SKM-1 treated with dmso at 0.1 percent for 144 hours (cell line): ENCODE measurements at regions not wholly inside any gene's neighbourhood (a gene's known extent, or its start where the extent isn't known, plus 50 kb on each side); places are given as distances from the start of the nearest gene placed in this dataset.
"Not testable (repeated sequence)": the region's sequence is repeated elsewhere in the genome, so short reads cannot be mapped to it uniquely, and the experiment has no call there.

ENCODE experiments used
- DNase-seq: peaks from one replicate; lab custom pipeline; 2025; ENCODE audit not compliant: unreplicated experiment; lab: John Stamatoyannopoulos, UW

- DNase-seq, result no peak
These were observed 705.9 kb upstream of the ZNF804A start for GRCh38 chr2:183892315-183892941.

GRCh38 chr2:183898641-183899040 lies 699.7 kb upstream of the ZNF804A start:
- DNase-seq, result no peak

GRCh38 chr2:183901931-183902330 lies 696.4 kb upstream of the ZNF804A start:
- no peak for DNase-seq

- no peak for DNase-seq
These were observed 695.3 kb upstream of the ZNF804A start for GRCh38 chr2:183903026-183903425.

- DNase-seq, result not testable (repeated sequence)
These were observed 682.3 kb upstream of the ZNF804A start for GRCh38 chr2:183916041-183916440.

- no peak for DNase-seq
These were observed 679.2 kb upstream of the ZNF804A start for GRCh38 chr2:183919167-183919566.

GRCh38 chr2:183919926-183920325 lies 678.4 kb upstream of the ZNF804A start:
- no peak for DNase-seq

GRCh38 chr2:183925281-183925680 lies 673.0 kb upstream of the ZNF804A start:
- DNase-seq, result no peak

GRCh38 chr2:183926433-183926832 lies 671.9 kb upstream of the ZNF804A start:
- no peak for DNase-seq

GRCh38 chr2:183927406-183928325 lies 670.7 kb upstream of the ZNF804A start:
- no peak for DNase-seq

GRCh38 chr2:183935005-183935404 lies 663.3 kb upstream of the ZNF804A start:
- DNase-seq, result no peak

- no peak for DNase-seq
These were observed 661.1 kb upstream of the ZNF804A start for GRCh38 chr2:183937220-183937619.

- no peak for DNase-seq
These were observed 652.1 kb upstream of the ZNF804A start for GRCh38 chr2:183946193-183946592.

GRCh38 chr2:183948861-183949260 lies 649.5 kb upstream of the ZNF804A start:
- DNase-seq, result no peak

GRCh38 chr2:183950673-183951072 lies 647.7 kb upstream of the ZNF804A start:
- no peak for DNase-seq

- DNase-seq, result no peak
These were observed 646.7 kb upstream of the ZNF804A start for GRCh38 chr2:183951630-183952029.

GRCh38 chr2:183952741-183953140 lies 645.6 kb upstream of the ZNF804A start:
- DNase-seq, result no peak

- DNase-seq, result no peak
These were observed 634.7 kb upstream of the ZNF804A start for GRCh38 chr2:183963609-183964008.

GRCh38 chr2:183964565-183964964 lies 633.8 kb upstream of the ZNF804A start:
- no peak for DNase-seq

GRCh38 chr2:183967756-183968155 lies 630.6 kb upstream of the ZNF804A start:
- no peak for DNase-seq

GRCh38 chr2:183975676-183976075 lies 622.7 kb upstream of the ZNF804A start:
- not testable (repeated sequence) for DNase-seq

GRCh38 chr2:183984871-183985270 lies 613.5 kb upstream of the ZNF804A start:
- no peak for DNase-seq
